AG04450 (cell line): ENCODE measurements at regions not wholly inside any gene's neighbourhood (a gene's known extent, or its start where the extent isn't known, plus 50 kb on each side); places are given as distances from the start of the nearest gene placed in this dataset.
"Not testable (repeated sequence)": the region's sequence is repeated elsewhere in the genome, so short reads cannot be mapped to it uniquely, and the experiment has no call there.

Experiments
- CTCF ChIA-PET: fragments of 300-600, 350-600 bp; formaldehyde crosslinking; extraction: SDS; loops from one replicate; lab custom pipeline; 2022; ENCODE audit warnings: antibody characterized with exemption, inconsistent platforms; lab: Charles Lee
- POLR2A ChIA-PET: fragments of 350-600 bp; formaldehyde crosslinking; extraction: SDS; loops from one replicate; lab custom pipeline; 2021; ENCODE audit warnings: antibody characterized with exemption, inconsistent platforms; lab: Yijun Ruan, JAX
- DNase-seq: peaks from one replicate; pipeline ENCODE4 v3.0.0-alpha.2; 2011; ENCODE audit warnings: low read depth, low spot score
- H3K27ac ChIP-seq: one replicate; pipeline ENCODE4 v1.5.1; 2012; ENCODE audit warnings: low read depth, low read length, control low read depth
- H3K27me3 ChIP-seq: one replicate; pipeline ENCODE4 v1.6.0; 2012; ENCODE audit warnings: low read length; ENCODE audit not compliant: control insufficient read depth, insufficient read depth
- H3K4me3 ChIP-seq: 2 replicates; pipeline ENCODE4 v1.5.1; 2011; ENCODE audit warnings: mild to moderate bottlenecking, low read depth, low read length, control low read depth
- H3K9me3 ChIP-seq: 2 replicates; pipeline ENCODE4 v1.5.1; 2012; ENCODE audit warnings: low read length; ENCODE audit not compliant: control insufficient read depth, insufficient read depth
- CTCF ChIP-seq: IDR thresholded peaks from 2 replicates; pipeline ENCODE4 v1.5.1; 2011; ENCODE audit warnings: low read depth, low read length, control low read depth, inconsistent platforms

GRCh38 chr9:20236676-20237075, 385.6 kb downstream of the MLLT3 start:
- Histone ChIP-seq H3K27me3 (no peaks in the 10 kb centered on the region), H3K9me3 (0 out of 2 replicates have a peak, but pooled peaks cover 4% of the 10 kb centered on the region), H3K4me3 (no peak overlapping the region), H3K27ac (no peak overlapping the region)
- POLR2A ChIA-PET, result no interaction called here
- CTCF ChIA-PET, result no interaction called here
- no peak for DNase-seq
- no peak for TF ChIP-seq CTCF

GRCh38 chr9:20235206-20235605, 387.1 kb downstream of the MLLT3 start:
- H3K4me3 ChIP-seq, H3K27me3 ChIP-seq, POLR2A ChIA-PET, DNase-seq, H3K9me3 ChIP-seq, CTCF ChIA-PET, H3K27ac ChIP-seq: not testable (repeated sequence)

- no peak for DNase-seq
- Histone ChIP-seq H3K9me3 (no peaks in the 10 kb centered on the region), H3K27ac (no peak overlapping the region), H3K27me3 (no peaks in the 10 kb centered on the region), H3K4me3 (no peak overlapping the region)
- CTCF ChIA-PET, result no interaction called here
- POLR2A ChIA-PET, result no interaction called here
- TF ChIP-seq CTCF, result no peak
Observed at GRCh38 chr9:20228096-20228495, 394.2 kb downstream of the MLLT3 start.

GRCh38 chr9:20227166-20227874, 395.0 kb downstream of the MLLT3 start:
- no peak for TF ChIP-seq CTCF
- no peak overlapping the region for H3K27ac ChIP-seq
- no peaks in the 10 kb centered on the region for H3K9me3 ChIP-seq
- no peak overlapping the region for H3K4me3 ChIP-seq
- ChIA-PET CTCF (interaction anchor here (0.7 kb wide), 1 partner anchor 757 kb away, joined by 3 read pairs; no protein-coding TSS in a partner anchor), POLR2A (no interaction called here)
- no peaks in the 10 kb centered on the region for H3K27me3 ChIP-seq
- DNase-seq, result no peak

- Histone ChIP-seq H3K27ac (no peak overlapping the region), H3K9me3 (no peaks in the 10 kb centered on the region), H3K4me3 (no peak overlapping the region), H3K27me3 (no peaks in the 10 kb centered on the region)
- ChIA-PET POLR2A (no interaction called here), CTCF (no interaction called here)
- no peak for DNase-seq
- no peak for TF ChIP-seq CTCF
Observed at GRCh38 chr9:20226345-20226744, 396.0 kb downstream of the MLLT3 start.
